Trophoblast cell (in vitro differentiated cells and primary cell): ENCODE measurements at regions not wholly inside any gene's neighbourhood (a gene's known extent, or its start where the extent isn't known, plus 50 kb on each side); places are given as distances from the start of the nearest gene placed in this dataset.

ENCODE experiments used
- DNase-seq, 2 donors: peaks; one replicate each; pipeline ENCODE4 v3.0.0-alpha.2; 2016
- H2AFZ ChIP-seq: 2 replicates; pipeline ENCODE4 v1.6.1; 2013; ENCODE audit warnings: low read length, moderate library complexity, mild to moderate bottlenecking; ENCODE audit not compliant: insufficient read depth, poor library complexity
- H2AK5ac ChIP-seq: 2 replicates; pipeline ENCODE4 v1.6.1; 2013; ENCODE audit warnings: mild to moderate bottlenecking, low read length
- H2BK120ac ChIP-seq: 2 replicates; pipeline ENCODE4 v1.6.1; 2013; ENCODE audit warnings: low read length, mild to moderate bottlenecking, moderate library complexity; ENCODE audit not compliant: insufficient read depth, poor library complexity
- H2BK12ac ChIP-seq: 2 replicates; pipeline ENCODE4 v1.6.1; 2013; ENCODE audit warnings: mild to moderate bottlenecking, low read length, moderate library complexity
- H2BK5ac ChIP-seq: 2 replicates; pipeline ENCODE4 v1.6.1; 2013; ENCODE audit warnings: low read length, low read depth, moderate library complexity, mild to moderate bottlenecking; ENCODE audit not compliant: poor library complexity
- H3K14ac ChIP-seq: 2 replicates; pipeline ENCODE4 v1.6.1; 2013; ENCODE audit warnings: mild to moderate bottlenecking, low read length
- H3K18ac ChIP-seq: 2 replicates; pipeline ENCODE4 v1.6.1; 2013; ENCODE audit warnings: mild to moderate bottlenecking, low read length
- H3K23ac ChIP-seq: 2 replicates; pipeline ENCODE4 v1.6.1; 2013; ENCODE audit warnings: low read length
- H3K27ac ChIP-seq: 2 replicates; pipeline ENCODE4 v1.5.1; 2013; ENCODE audit warnings: low read depth, mild to moderate bottlenecking, inconsistent platforms, low read length, moderate library complexity
- H3K27me3 ChIP-seq: 2 replicates; pipeline ENCODE4 v1.6.1; 2013; ENCODE audit warnings: inconsistent platforms, mild to moderate bottlenecking, low read length, moderate library complexity; ENCODE audit not compliant: insufficient read depth
- H3K36me3 ChIP-seq, 2 experiments: 1 replicate in 1 of 2; 2 replicates in 1 of 2; pipeline ENCODE4 v1.6.1; 2013; ENCODE audit warnings: low read length in 2 of 2, mild to moderate bottlenecking in 2 of 2, moderate library complexity in 1 of 2; ENCODE audit not compliant: insufficient read depth in 2 of 2, control insufficient read depth in 1 of 2
- H3K4ac ChIP-seq: 2 replicates; pipeline ENCODE4 v1.6.1; 2013; ENCODE audit warnings: low read depth, mild to moderate bottlenecking, low read length, moderate library complexity
- H3K4me1 ChIP-seq, 2 experiments: 1 replicate in 1 of 2; 2 replicates in 1 of 2; pipeline ENCODE4 v1.6.1; 2013; ENCODE audit warnings: low read length in 2 of 2, mild to moderate bottlenecking in 2 of 2, moderate library complexity in 1 of 2; ENCODE audit not compliant: insufficient read depth in 2 of 2, control insufficient read depth in 1 of 2
- H3K4me2 ChIP-seq: 2 replicates; pipeline ENCODE4 v1.6.1; 2013; ENCODE audit warnings: inconsistent platforms, mild to moderate bottlenecking, low read length, moderate library complexity
- H3K4me3 ChIP-seq: 2 replicates; pipeline ENCODE4 v1.5.1; 2013; ENCODE audit warnings: mild to moderate bottlenecking, low read depth, low read length, inconsistent platforms
- H3K79me1 ChIP-seq: one replicate; pipeline ENCODE4 v1.6.1; 2013; ENCODE audit warnings: low read length
- H3K79me2 ChIP-seq: 2 replicates; pipeline ENCODE4 v1.6.1; 2013; ENCODE audit warnings: low read length, mild to moderate bottlenecking; ENCODE audit not compliant: control insufficient read depth, insufficient read depth, poor library complexity
- H3K9ac ChIP-seq: 2 replicates; pipeline ENCODE4 v1.6.1; 2013; ENCODE audit warnings: mild to moderate bottlenecking, low read length
- H3K9me3 ChIP-seq: 2 replicates; pipeline ENCODE4 v1.6.1; 2013; ENCODE audit warnings: low read depth, mild to moderate bottlenecking, control low read depth, inconsistent platforms, low read length; ENCODE audit not compliant: insufficient read depth
- H4K12ac ChIP-seq: 2 replicates; pipeline ENCODE4 v1.6.1; 2013; ENCODE audit warnings: low read depth, mild to moderate bottlenecking, low read length, moderate library complexity
- H4K8ac ChIP-seq: 2 replicates; pipeline ENCODE4 v1.6.1; 2013; ENCODE audit warnings: low read depth, mild to moderate bottlenecking, low read length, moderate library complexity
- H4K91ac ChIP-seq: one replicate; pipeline ENCODE4 v1.6.1; 2013; ENCODE audit warnings: low read depth, mild to moderate bottlenecking, low read length, moderate library complexity
- WGBS: extraction: QIAGEN DNeasy Blood & Tissue Kit; methylation state at CpG from one replicate; pipeline ENCODE4 v1.1.7; 2013; ENCODE audit warnings: missing lambda C conversion rate; ENCODE audit not compliant: insufficient read length, insufficient coverage; ENCODE audit errors: extremely low coverage; 5-methylcytosine and 5-hydroxymethylcytosine counted together

DNA sequence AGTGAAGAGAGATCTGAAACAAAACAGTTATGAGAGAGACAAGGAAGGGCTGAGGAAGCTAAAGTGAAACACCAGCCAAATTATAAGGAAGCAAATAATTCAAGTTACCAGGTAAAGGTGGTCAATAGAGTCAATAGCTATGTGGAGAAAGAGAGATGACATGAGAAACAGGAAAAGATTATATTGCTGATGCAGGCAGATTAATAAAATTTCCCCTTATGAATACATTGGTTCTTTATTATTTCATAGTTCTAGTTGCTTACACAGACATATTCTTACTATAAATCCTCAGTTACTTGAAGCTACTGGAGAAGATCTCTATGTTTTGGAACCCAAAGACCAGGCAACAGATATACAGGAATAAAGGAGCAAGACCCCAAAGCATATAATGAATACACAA lies 273.7 kb upstream of the CTSO start:
- H3K4me2 ChIP-seq: no peak overlapping the region
- no peak for DNase-seq
- no peak overlapping the region for H2BK12ac ChIP-seq
- no peak overlapping the region for H4K8ac ChIP-seq
- H3K18ac ChIP-seq: no peak overlapping the region
- no peak overlapping the region for H3K27ac ChIP-seq
- H3K36me3 ChIP-seq: no peaks in the 10 kb centered on the region
- H3K9ac ChIP-seq: no peak overlapping the region
- H3K4me3 ChIP-seq: no peak overlapping the region
- no peaks in the 10 kb centered on the region for H3K9me3 ChIP-seq
- H4K91ac ChIP-seq: no peak overlapping the region
- no peak overlapping the region for H3K23ac ChIP-seq
- H2AK5ac ChIP-seq: no peak overlapping the region
- no peak overlapping the region for H4K12ac ChIP-seq
- H3K79me2 ChIP-seq: no peaks in the 10 kb centered on the region
- H2BK5ac ChIP-seq: no peak overlapping the region
- no peaks in the 10 kb centered on the region for H3K27me3 ChIP-seq
- H3K4ac ChIP-seq: no peak overlapping the region
- no peak overlapping the region for H2BK120ac ChIP-seq
- H3K4me1 ChIP-seq: no peaks in the 10 kb centered on the region
- H3K14ac ChIP-seq: no peak overlapping the region
- H3K79me1 ChIP-seq: no peaks in the 10 kb centered on the region
- no peak overlapping the region for H2AFZ ChIP-seq

DNA sequence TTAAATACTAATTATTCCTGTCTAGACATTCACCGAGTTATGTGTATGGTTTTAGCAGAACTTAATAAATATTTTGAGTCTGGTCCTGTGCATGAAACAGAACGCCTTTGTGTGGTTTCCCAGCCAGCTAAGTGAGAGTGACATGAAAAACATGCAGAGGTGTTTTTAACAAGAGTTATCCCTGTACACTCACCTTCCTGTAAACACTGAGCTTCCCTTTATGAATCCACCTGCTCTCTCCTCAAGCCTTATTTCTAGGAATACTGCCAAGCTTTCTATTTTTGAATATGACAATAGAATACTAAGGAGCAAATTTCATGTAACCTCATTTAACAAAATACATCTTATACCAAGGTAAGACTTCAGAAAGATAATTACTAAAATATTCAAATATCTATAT lies 270.3 kb upstream of the CTSO start:
- Histone ChIP-seq H3K79me2 (no peaks in the 10 kb centered on the region), H3K36me3 (no peaks in the 10 kb centered on the region), H2BK120ac (no peak overlapping the region), H3K4ac (no peak overlapping the region), H2BK12ac (no peak overlapping the region), H3K14ac (no peak overlapping the region), H3K27me3 (no peaks in the 10 kb centered on the region), H3K79me1 (no peaks in the 10 kb centered on the region), H2AFZ (no peak overlapping the region), H3K4me3 (no peak overlapping the region), H3K4me1 (no peaks in the 10 kb centered on the region), H2BK5ac (no peak overlapping the region), H4K8ac (no peak overlapping the region), H3K9me3 (no peaks in the 10 kb centered on the region), H3K27ac (no peak overlapping the region), H3K9ac (no peak overlapping the region), H3K4me2 (no peak overlapping the region), H4K12ac (no peak overlapping the region), H3K18ac (no peak overlapping the region), H3K23ac (no peak overlapping the region), H4K91ac (no peak overlapping the region), H2AK5ac (no peak overlapping the region)
- no CpG with 5 or more reads among the region's 2 CpGs for WGBS
- no peak for DNase-seq

DNA sequence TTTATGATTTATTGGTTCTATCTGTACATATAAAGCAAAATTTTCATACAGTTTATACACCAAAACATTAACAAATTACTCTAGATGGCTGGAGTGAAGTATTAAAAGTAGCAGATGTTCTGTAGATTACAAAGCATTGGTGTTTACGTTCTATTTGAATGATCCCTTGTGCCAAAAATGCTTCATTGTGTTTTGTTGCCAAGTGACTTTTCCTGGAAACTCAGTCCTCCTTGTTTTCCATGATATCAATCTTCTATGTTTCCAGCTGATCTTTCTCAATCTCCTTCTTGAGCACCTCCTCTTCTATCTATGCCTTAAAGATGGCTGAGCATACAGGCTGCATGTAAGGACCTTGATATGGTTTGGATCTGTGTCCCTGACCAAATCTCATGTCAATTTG lies 263.6 kb upstream of the CTSO start:
- Histone ChIP-seq H4K91ac (no peak overlapping the region), H4K12ac (no peak overlapping the region), H3K79me2 (no peaks in the 10 kb centered on the region), H3K18ac (no peak overlapping the region), H4K8ac (no peak overlapping the region), H3K27ac (no peak overlapping the region), H3K4me2 (no peak overlapping the region), H3K36me3 (peaks cover 0 to 2% of the 10 kb centered on the region in 2 experiments), H3K9ac (no peak overlapping the region), H3K4me1 (no peaks in the 10 kb centered on the region), H3K14ac (no peak overlapping the region), H3K9me3 (peaks cover 3% of the 10 kb centered on the region), H2BK120ac (no peak overlapping the region), H2BK12ac (no peak overlapping the region), H3K27me3 (no peaks in the 10 kb centered on the region), H3K4me3 (no peak overlapping the region), H3K23ac (no peak overlapping the region), H2BK5ac (no peak overlapping the region), H3K79me1 (no peaks in the 10 kb centered on the region), H2AK5ac (no peak overlapping the region), H3K4ac (no peak overlapping the region), H2AFZ (no peak overlapping the region)
- no CpG with 5 or more reads among the region's 1 CpG for WGBS
- no peak for DNase-seq

DNA sequence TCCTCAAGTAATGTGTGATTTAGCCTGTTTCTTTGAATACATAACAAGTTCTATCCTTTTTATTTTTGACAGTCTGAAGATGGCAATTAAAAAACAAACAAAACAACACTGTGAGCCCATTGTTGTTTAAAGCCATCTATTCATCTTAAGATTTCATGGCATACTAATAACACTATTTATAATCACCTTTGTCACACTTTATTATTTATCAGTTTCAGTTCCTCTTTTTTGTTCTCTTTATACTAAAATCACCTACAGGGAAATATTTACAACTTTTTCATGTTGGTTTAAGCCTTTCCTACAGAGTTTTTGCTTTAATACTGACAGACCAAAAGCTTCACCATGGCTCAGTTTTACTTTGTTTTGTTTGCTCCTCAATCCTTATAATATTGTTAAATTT lies 247.4 kb upstream of the CTSO start:
- no peak overlapping the region for H3K14ac ChIP-seq
- H3K36me3 ChIP-seq: no peaks in the 10 kb centered on the region

DNA sequence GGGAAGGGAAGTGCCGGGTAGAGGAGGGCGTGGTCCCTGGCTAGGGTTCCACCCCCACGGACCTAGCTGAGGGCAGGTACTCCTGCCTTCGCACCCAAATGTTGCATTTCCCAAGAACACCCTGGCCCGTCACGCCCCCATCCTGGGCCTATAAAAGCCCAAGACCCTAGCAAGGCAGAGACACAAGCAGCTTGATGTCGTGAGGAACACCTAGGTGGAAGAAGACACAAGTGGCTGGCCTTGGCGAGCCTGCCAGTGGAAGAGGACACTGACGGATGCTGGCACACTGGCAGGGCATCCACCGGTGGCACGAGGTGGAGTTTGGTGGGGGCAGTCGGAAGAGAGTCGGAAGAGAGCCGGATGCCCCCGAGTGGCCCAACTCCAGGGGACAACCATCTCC lies 244.8 kb upstream of the CTSO start:
- H3K4me2 ChIP-seq: no peak overlapping the region
- DNase-seq: no peak
- no peak overlapping the region for H2BK5ac ChIP-seq
- H3K4me1 ChIP-seq: no peaks in the 10 kb centered on the region
- H4K12ac ChIP-seq: no peak overlapping the region
- no CpG with 5 or more reads among the region's 15 CpGs for WGBS
- no peak overlapping the region for H2BK12ac ChIP-seq
- no peak overlapping the region for H3K4me3 ChIP-seq
- H4K8ac ChIP-seq: no peak overlapping the region
- H3K36me3 ChIP-seq: no peaks in the 10 kb centered on the region
- H3K27ac ChIP-seq: no peak overlapping the region
- no peak overlapping the region for H3K23ac ChIP-seq
- H3K79me1 ChIP-seq: no peaks in the 10 kb centered on the region
- no peak overlapping the region for H4K91ac ChIP-seq
- H3K18ac ChIP-seq: no peak overlapping the region
- no peaks in the 10 kb centered on the region for H3K79me2 ChIP-seq
- H3K9me3 ChIP-seq: no peaks in the 10 kb centered on the region
- H3K27me3 ChIP-seq: no peaks in the 10 kb centered on the region
- no peak overlapping the region for H3K14ac ChIP-seq
- no peak overlapping the region for H2BK120ac ChIP-seq
- H2AFZ ChIP-seq: no peak overlapping the region
- no peak overlapping the region for H2AK5ac ChIP-seq
- H3K4ac ChIP-seq: no peak overlapping the region
- H3K9ac ChIP-seq: no peak overlapping the region

More for the DNA sequence above, 247.4 kb upstream of the CTSO start:
- DNase-seq: no peak
- H2BK120ac ChIP-seq: no peak overlapping the region
- no peak overlapping the region for H2AK5ac ChIP-seq
- no peak overlapping the region for H4K91ac ChIP-seq
- no peak overlapping the region for H3K27ac ChIP-seq
- H4K8ac ChIP-seq: no peak overlapping the region
- no peak overlapping the region for H3K18ac ChIP-seq
- no peaks in the 10 kb centered on the region for H3K79me2 ChIP-seq
- H3K27me3 ChIP-seq: no peaks in the 10 kb centered on the region
- H3K79me1 ChIP-seq: no peaks in the 10 kb centered on the region
- no peak overlapping the region for H2BK5ac ChIP-seq
- no peak overlapping the region for H3K9ac ChIP-seq
- no peak overlapping the region for H3K4me3 ChIP-seq
- no peak overlapping the region for H2AFZ ChIP-seq
- H3K4me2 ChIP-seq: no peak overlapping the region
- no peak overlapping the region for H2BK12ac ChIP-seq
- no peaks in the 10 kb centered on the region for H3K9me3 ChIP-seq
- H3K23ac ChIP-seq: no peak overlapping the region
- no peak overlapping the region for H3K4ac ChIP-seq
- no peaks in the 10 kb centered on the region for H3K4me1 ChIP-seq
- no peak overlapping the region for H4K12ac ChIP-seq
